ENCODE measurements at regions not wholly inside any gene's neighbourhood (a gene's known extent, or its start where the extent isn't known, plus 50 kb on each side); places are given as distances from the start of the nearest gene placed in this dataset.

DNA sequence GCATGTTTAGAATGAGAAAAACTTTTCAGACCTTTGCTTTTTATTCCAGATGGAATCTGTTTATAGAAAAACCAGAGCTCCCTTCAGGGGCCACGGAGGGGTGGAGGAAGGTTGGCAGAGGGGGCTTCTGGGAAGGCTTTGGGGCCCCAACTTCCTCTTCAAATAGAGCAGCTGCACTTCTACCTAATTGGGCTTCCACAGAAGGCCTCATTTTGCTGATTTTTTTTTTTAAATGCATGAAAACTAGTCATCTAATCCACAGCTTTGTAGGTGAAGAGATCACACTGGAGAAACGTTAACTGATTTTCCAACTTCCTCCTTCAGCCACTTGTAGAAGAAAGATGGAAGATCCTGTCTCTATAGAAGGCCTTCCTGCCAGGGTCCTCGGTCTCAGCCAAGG lies 181.8 kb downstream of the BCL11A start:
- TF ChIP-seq POLR2A (IDR thresholded peaks at IDR 0.05): no peak
- TF ChIP-seq, protein P1, sequence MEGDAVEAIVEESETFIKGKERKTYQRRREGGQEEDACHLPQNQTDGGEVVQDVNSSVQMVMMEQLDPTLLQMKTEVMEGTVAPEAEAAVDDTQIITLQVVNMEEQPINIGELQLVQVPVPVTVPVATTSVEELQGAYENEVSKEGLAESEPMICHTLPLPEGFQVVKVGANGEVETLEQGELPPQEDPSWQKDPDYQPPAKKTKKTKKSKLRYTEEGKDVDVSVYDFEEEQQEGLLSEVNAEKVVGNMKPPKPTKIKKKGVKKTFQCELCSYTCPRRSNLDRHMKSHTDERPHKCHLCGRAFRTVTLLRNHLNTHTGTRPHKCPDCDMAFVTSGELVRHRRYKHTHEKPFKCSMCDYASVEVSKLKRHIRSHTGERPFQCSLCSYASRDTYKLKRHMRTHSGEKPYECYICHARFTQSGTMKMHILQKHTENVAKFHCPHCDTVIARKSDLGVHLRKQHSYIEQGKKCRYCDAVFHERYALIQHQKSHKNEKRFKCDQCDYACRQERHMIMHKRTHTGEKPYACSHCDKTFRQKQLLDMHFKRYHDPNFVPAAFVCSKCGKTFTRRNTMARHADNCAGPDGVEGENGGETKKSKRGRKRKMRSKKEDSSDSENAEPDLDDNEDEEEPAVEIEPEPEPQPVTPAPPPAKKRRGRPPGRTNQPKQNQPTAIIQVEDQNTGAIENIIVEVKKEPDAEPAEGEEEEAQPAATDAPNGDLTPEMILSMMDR (IDR thresholded peaks at IDR 0.05): no peak

All from transverse colon (tissue), 3 donors.